ENCODE measurements at regions not wholly inside any gene's neighbourhood (a gene's known extent, or its start where the extent isn't known, plus 50 kb on each side); places are given as distances from the start of the nearest gene placed in this dataset.
"Not testable (repeated sequence)": the region's sequence is repeated elsewhere in the genome, so short reads cannot be mapped to it uniquely, and the experiment has no call there.

GRCh38 chr7:121546632-121547543, 150.8 kb upstream of the FAM3C start:
- CTCF ChIA-PET, result interaction anchor here (0.6 to 3.8 kb wide), 16 partner anchors 11 to 439 kb away, joined by 3 to 54 read pairs (median 3); no protein-coding TSS in a partner anchor
- Mint-ChIP-seq H3K4me3 (no peak overlapping the region), H3K9me3 (peaks cover 3% of the 10 kb centered on the region), H3K27me3 (ENCODE audit: low read depth) (no peaks in the 10 kb centered on the region), H3K4me1 (ENCODE audit: low read depth) (peaks cover 31% of the 10 kb centered on the region), H3K27ac (no peak overlapping the region), H3K36me3 (ENCODE audit: low read depth) (no peaks in the 10 kb centered on the region)
- intact Hi-C loops (cut with micrococcal nuclease), result loop anchor here (1.0 to 2.0 kb wide), 6 partner anchors 151 to 560 kb away; partner anchors contain the start of gene FAM3C
- DNase-seq, result no peak

- Mint-ChIP-seq H3K9me3 (peaks cover 3% of the 10 kb centered on the region), H3K4me1 (ENCODE audit: low read depth) (peaks cover 33% of the 10 kb centered on the region), H3K4me3 (no peak overlapping the region), H3K36me3 (ENCODE audit: low read depth) (no peaks in the 10 kb centered on the region), H3K27me3 (ENCODE audit: low read depth) (no peaks in the 10 kb centered on the region), H3K27ac (peak overlapping the region; percentile 72)
- intact Hi-C loops (cut with micrococcal nuclease), result loop anchor here (1.0 kb wide), 3 partner anchors 46 to 267 kb away; no protein-coding TSS in a partner anchor
- peak; percentile 28 for DNase-seq
- CTCF ChIA-PET, result interaction anchor here (0.8 to 2.4 kb wide), 4 partner anchors 11 to 178 kb away, joined by 3 to 23 read pairs (median 8); partner anchors contain the start of gene FAM3C
Observed at GRCh38 chr7:121545418-121545817, 149.3 kb upstream of the FAM3C start.

- CTCF ChIA-PET, result interaction anchor here (0.6 to 2.4 kb wide), 5 partner anchors 10 to 257 kb away, joined by 3 to 23 read pairs (median 3); partner anchors contain the start of gene FAM3C
- peaks cover 33% of the 10 kb centered on the region for H3K4me1 Mint-ChIP-seq (ENCODE audit: low read depth)
- no peaks in the 10 kb centered on the region for H3K27me3 Mint-ChIP-seq (ENCODE audit: low read depth)
- H3K36me3 Mint-ChIP-seq (ENCODE audit: low read depth), result no peaks in the 10 kb centered on the region
- no peak overlapping the region for H3K4me3 Mint-ChIP-seq
- intact Hi-C loops (cut with micrococcal nuclease), result loop anchor here (1.0 kb wide), 5 partner anchors 14 to 593 kb away; no protein-coding TSS in a partner anchor
- DNase-seq, result peak; percentile 12
- peaks cover 3% of the 10 kb centered on the region for H3K9me3 Mint-ChIP-seq
- peak overlapping the region; percentile 72 for H3K27ac Mint-ChIP-seq
Observed at GRCh38 chr7:121544726-121545125, 148.6 kb upstream of the FAM3C start.

- CTCF ChIA-PET, result interaction anchor here (0.6 to 2.4 kb wide), 5 partner anchors 15 to 257 kb away, joined by 3 to 23 read pairs (median 3); partner anchors contain the start of gene FAM3C
- Mint-ChIP-seq H3K36me3 (ENCODE audit: low read depth) (no peaks in the 10 kb centered on the region), H3K4me1 (ENCODE audit: low read depth) (peaks cover 33% of the 10 kb centered on the region), H3K27me3 (ENCODE audit: low read depth) (no peaks in the 10 kb centered on the region), H3K9me3 (peaks cover 3% of the 10 kb centered on the region), H3K4me3 (no peak overlapping the region), H3K27ac (no peak overlapping the region)
- DNase-seq, result no peak
- intact Hi-C loops (cut with micrococcal nuclease), result loop anchor here (1.0 kb wide), 2 partner anchors 14 to 593 kb away; no protein-coding TSS in a partner anchor
Observed at GRCh38 chr7:121544238-121544637, 148.1 kb upstream of the FAM3C start.

- peaks cover 2% of the 10 kb centered on the region for H3K27me3 Mint-ChIP-seq (ENCODE audit: low read depth)
- H3K4me3 Mint-ChIP-seq, result no peak overlapping the region
- intact Hi-C loops (cut with micrococcal nuclease), result no loop called here
- H3K9me3 Mint-ChIP-seq, result peaks cover 3% of the 10 kb centered on the region
- peaks cover 33% of the 10 kb centered on the region for H3K4me1 Mint-ChIP-seq (ENCODE audit: low read depth)
- H3K27ac Mint-ChIP-seq, result no peak overlapping the region
- H3K36me3 Mint-ChIP-seq (ENCODE audit: low read depth), result no peaks in the 10 kb centered on the region
- CTCF ChIA-PET, result interaction anchor here (0.6 to 1.5 kb wide), 4 partner anchors 11 to 143 kb away, joined by 3 to 4 read pairs (median 3); no protein-coding TSS in a partner anchor
- no peak for DNase-seq
Observed at GRCh38 chr7:121541457-121541856, 145.3 kb upstream of the FAM3C start.

GRCh38 chr7:121540138-121540537, 144.0 kb upstream of the FAM3C start:
- H3K27ac Mint-ChIP-seq, result no peak overlapping the region
- H3K27me3 Mint-ChIP-seq (ENCODE audit: low read depth), result peaks cover 2% of the 10 kb centered on the region
- CTCF ChIA-PET, result no interaction called here
- no peak overlapping the region for H3K4me3 Mint-ChIP-seq
- no peak for DNase-seq
- no peaks in the 10 kb centered on the region for H3K9me3 Mint-ChIP-seq
- H3K4me1 Mint-ChIP-seq (ENCODE audit: low read depth), result peaks cover 21% of the 10 kb centered on the region
- no peaks in the 10 kb centered on the region for H3K36me3 Mint-ChIP-seq (ENCODE audit: low read depth)
- intact Hi-C loops (cut with micrococcal nuclease), result no loop called here

GRCh38 chr7:121537031-121537430, 140.9 kb upstream of the FAM3C start:
- H3K9me3 Mint-ChIP-seq, result no peaks in the 10 kb centered on the region
- H3K4me3 Mint-ChIP-seq, result no peak overlapping the region
- H3K4me1 Mint-ChIP-seq (ENCODE audit: low read depth), result peaks cover 1% of the 10 kb centered on the region
- CTCF ChIA-PET, result no interaction called here
- no peak for DNase-seq
- peaks cover 2% of the 10 kb centered on the region for H3K27me3 Mint-ChIP-seq (ENCODE audit: low read depth)
- H3K36me3 Mint-ChIP-seq (ENCODE audit: low read depth), result no peaks in the 10 kb centered on the region
- H3K27ac Mint-ChIP-seq, result no peak overlapping the region
- intact Hi-C loops (cut with micrococcal nuclease), result no loop called here

- CTCF ChIA-PET, result interaction anchor here (1.4 to 1.8 kb wide), 3 partner anchors 10 to 164 kb away, joined by 3 to 5 read pairs (median 4); no protein-coding TSS in a partner anchor
- no peaks in the 10 kb centered on the region for H3K9me3 Mint-ChIP-seq
- no peak overlapping the region for H3K4me3 Mint-ChIP-seq
- intact Hi-C loops (cut with micrococcal nuclease), result no loop called here
- peaks cover 17% of the 10 kb centered on the region for H3K4me1 Mint-ChIP-seq (ENCODE audit: low read depth)
- H3K27me3 Mint-ChIP-seq (ENCODE audit: low read depth), result no peaks in the 10 kb centered on the region
- H3K27ac Mint-ChIP-seq, result peak overlapping the region; percentile 62
- H3K36me3 Mint-ChIP-seq (ENCODE audit: low read depth), result no peaks in the 10 kb centered on the region
- DNase-seq, result no peak
Observed at GRCh38 chr7:121531175-121532070, 135.3 kb upstream of the FAM3C start.

- DNase-seq, result peak; percentile 46
- no peak overlapping the region for H3K4me3 Mint-ChIP-seq
- no peaks in the 10 kb centered on the region for H3K27me3 Mint-ChIP-seq (ENCODE audit: low read depth)
- no peaks in the 10 kb centered on the region for H3K36me3 Mint-ChIP-seq (ENCODE audit: low read depth)
- CTCF ChIA-PET, result interaction anchor here (1.4 to 1.8 kb wide), 4 partner anchors 11 to 163 kb away, joined by 3 to 5 read pairs (median 4); no protein-coding TSS in a partner anchor
- H3K27ac Mint-ChIP-seq, result peak overlapping the region; percentile 62
- no peaks in the 10 kb centered on the region for H3K9me3 Mint-ChIP-seq
- peaks cover 17% of the 10 kb centered on the region for H3K4me1 Mint-ChIP-seq (ENCODE audit: low read depth)
- intact Hi-C loops (cut with micrococcal nuclease), result loop anchor here (1.0 kb wide), 3 partner anchors 14 to 92 kb away; no protein-coding TSS in a partner anchor
Observed at GRCh38 chr7:121530227-121531174, 134.4 kb upstream of the FAM3C start.

- no peak overlapping the region for H3K27ac Mint-ChIP-seq
- H3K4me3 Mint-ChIP-seq, result no peak overlapping the region
- H3K36me3 Mint-ChIP-seq (ENCODE audit: low read depth), result no peaks in the 10 kb centered on the region
- no peak for DNase-seq
- no peaks in the 10 kb centered on the region for H3K27me3 Mint-ChIP-seq (ENCODE audit: low read depth)
- intact Hi-C loops (cut with micrococcal nuclease), result no loop called here
- CTCF ChIA-PET, result interaction anchor here (1.4 kb wide), 1 partner anchor 15 kb away, joined by 3 read pairs; no protein-coding TSS in a partner anchor
- H3K4me1 Mint-ChIP-seq (ENCODE audit: low read depth), result peaks cover 17% of the 10 kb centered on the region
- H3K9me3 Mint-ChIP-seq, result no peaks in the 10 kb centered on the region
Observed at GRCh38 chr7:121529003-121529402, 132.9 kb upstream of the FAM3C start.

GRCh38 chr7:121526210-121526609, 130.1 kb upstream of the FAM3C start:
- CTCF ChIA-PET, result interaction anchor here (0.9 kb wide), 1 partner anchor 160 kb away, joined by 3 read pairs; no protein-coding TSS in a partner anchor
- intact Hi-C loops (cut with micrococcal nuclease); H3K27ac Mint-ChIP-seq; H3K4me3 Mint-ChIP-seq; H3K9me3 Mint-ChIP-seq; H3K36me3 Mint-ChIP-seq (ENCODE audit: low read depth); H3K27me3 Mint-ChIP-seq (ENCODE audit: low read depth); DNase-seq: not testable (repeated sequence)
- H3K4me1 Mint-ChIP-seq (ENCODE audit: low read depth), result peaks cover 14% of the 10 kb centered on the region

Data from activated naive CD4-positive, alpha-beta T cell treated with anti-CD3 and anti-CD28 coated beads for 36 hours (primary cell).